ENCODE measurements at regions not wholly inside any gene's neighbourhood (a gene's known extent, or its start where the extent isn't known, plus 50 kb on each side); places are given as distances from the start of the nearest gene placed in this dataset.

DNA sequence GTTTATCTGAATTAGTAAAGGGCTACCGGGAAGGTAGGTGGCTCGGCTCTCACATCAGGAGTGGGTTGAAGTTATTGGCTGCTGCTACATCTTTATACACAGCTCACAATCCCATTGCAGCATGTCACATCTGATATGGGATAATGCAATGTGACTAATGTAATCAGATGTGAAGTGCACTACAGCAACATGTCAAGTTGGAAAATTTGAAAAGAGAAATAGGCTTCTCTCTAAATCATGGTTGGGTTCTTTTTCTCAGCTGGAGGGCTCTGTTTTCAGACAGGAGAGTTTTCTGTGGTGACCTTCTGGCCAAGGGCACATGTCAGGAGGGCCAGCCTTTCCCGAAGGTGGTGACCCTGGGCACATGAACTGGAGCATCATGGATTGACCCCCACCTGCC, 337.5 kb downstream of the HRH4 start:
- in situ Hi-C loops (cut with MboI; ENCODE audit: low pct_unique_long_range_greater_than_20kb, low sequenced_read_pairs, unreplicated experiment) = no loop called here
- no peak for DNase-seq (ENCODE audit: low spot score)
- TF ChIP-seq, protein P1, sequence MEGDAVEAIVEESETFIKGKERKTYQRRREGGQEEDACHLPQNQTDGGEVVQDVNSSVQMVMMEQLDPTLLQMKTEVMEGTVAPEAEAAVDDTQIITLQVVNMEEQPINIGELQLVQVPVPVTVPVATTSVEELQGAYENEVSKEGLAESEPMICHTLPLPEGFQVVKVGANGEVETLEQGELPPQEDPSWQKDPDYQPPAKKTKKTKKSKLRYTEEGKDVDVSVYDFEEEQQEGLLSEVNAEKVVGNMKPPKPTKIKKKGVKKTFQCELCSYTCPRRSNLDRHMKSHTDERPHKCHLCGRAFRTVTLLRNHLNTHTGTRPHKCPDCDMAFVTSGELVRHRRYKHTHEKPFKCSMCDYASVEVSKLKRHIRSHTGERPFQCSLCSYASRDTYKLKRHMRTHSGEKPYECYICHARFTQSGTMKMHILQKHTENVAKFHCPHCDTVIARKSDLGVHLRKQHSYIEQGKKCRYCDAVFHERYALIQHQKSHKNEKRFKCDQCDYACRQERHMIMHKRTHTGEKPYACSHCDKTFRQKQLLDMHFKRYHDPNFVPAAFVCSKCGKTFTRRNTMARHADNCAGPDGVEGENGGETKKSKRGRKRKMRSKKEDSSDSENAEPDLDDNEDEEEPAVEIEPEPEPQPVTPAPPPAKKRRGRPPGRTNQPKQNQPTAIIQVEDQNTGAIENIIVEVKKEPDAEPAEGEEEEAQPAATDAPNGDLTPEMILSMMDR (IDR thresholded peaks at IDR 0.05; ENCODE audit: extremely low read depth, insufficient read depth, missing control alignments) = no peak

DNA sequence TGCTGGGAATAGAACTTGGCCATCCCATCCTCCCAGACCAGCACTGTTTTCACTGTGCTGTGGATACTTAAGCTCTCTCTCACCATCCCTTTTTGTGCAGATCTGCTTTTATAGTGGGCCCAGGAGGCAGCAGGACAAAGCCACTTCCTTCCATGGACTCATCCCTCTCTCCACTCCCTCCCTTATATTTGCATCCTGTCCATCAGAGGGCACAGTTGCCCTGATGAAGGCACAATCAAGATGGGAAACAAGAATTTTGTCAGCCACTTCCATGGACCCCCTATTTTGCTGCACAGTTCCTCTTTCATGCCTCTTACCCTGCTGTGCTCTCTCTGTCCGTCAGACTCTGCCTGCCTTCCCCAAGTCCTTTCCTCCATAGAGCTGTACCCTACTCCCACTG, 338.7 kb downstream of the HRH4 start:
- in situ Hi-C loops (cut with MboI; ENCODE audit: low pct_unique_long_range_greater_than_20kb, low sequenced_read_pairs, unreplicated experiment) = no loop called here
- TF ChIP-seq, protein P1 (IDR thresholded peaks at IDR 0.05; ENCODE audit: extremely low read depth, insufficient read depth, missing control alignments) = no peak
- no peak for DNase-seq (ENCODE audit: low spot score)

DNA sequence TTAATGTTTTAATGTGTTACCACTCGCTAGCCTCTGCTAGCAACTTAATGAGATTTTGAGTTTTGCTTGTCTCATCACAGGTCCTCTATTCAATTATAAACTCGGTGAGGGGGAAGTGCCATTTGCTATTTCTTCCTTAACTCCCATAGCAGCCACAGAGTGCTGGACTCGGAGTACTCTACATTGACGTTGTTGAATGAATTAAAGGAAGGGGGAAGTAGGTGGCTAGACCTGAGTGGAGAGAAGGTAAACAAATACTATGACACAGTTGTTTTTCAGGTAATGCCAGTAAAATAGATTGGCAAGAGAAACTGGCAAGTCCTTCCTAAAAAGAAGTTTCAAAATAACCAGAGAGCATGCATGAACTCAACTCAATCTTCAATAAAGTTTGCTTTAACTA, 339.3 kb downstream of the HRH4 start:
- DNase-seq (ENCODE audit: low spot score) = no peak
- TF ChIP-seq, protein P1 (IDR thresholded peaks at IDR 0.05; ENCODE audit: extremely low read depth, insufficient read depth, missing control alignments) = no peak
- in situ Hi-C loops (cut with MboI; ENCODE audit: low pct_unique_long_range_greater_than_20kb, low sequenced_read_pairs, unreplicated experiment) = no loop called here

DNA sequence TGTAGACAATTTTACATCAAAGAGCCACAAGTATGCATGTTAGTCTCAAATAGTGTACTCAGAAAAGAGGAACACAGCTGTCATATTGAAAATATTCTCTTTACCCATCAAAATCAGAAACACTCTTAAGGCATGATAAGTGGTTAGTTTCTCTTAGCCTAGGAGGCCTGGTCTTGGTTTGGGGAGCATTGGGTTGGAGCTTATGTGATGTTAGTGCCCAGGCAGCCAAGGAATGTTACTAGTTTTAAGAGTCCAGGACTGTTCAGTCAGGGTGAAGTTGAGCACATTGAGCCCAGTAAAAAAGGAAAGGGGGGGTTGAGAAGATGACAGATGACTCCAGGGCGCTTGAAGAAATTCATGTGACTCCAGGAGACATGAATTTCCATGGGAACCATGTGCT, 340.6 kb downstream of the HRH4 start:
- in situ Hi-C loops (cut with MboI; ENCODE audit: low pct_unique_long_range_greater_than_20kb, low sequenced_read_pairs, unreplicated experiment) = no loop called here
- TF ChIP-seq, protein P1 (IDR thresholded peaks at IDR 0.05; ENCODE audit: extremely low read depth, insufficient read depth, missing control alignments) = no peak
- no peak for DNase-seq (ENCODE audit: low spot score)

DNA sequence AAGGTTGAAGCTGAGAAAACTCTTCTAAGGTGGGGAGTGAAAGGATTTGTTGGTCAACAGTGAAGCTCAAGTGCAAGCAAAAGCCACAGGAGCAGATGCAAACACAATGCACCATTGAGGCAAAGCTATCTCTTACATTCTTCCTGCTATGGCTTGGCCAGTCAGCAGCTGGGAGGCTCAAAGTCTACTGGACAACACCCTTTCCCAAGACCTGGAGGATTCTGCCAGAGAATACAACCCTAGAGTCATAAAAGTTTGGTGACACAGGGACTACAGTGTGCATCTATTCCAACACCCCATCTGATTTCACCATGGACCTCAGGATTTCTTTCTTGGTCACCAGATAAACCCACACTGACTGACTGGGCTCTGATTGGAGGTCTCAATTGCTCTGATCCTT, 342.0 kb downstream of the HRH4 start:
- TF ChIP-seq, protein P1 (IDR thresholded peaks at IDR 0.05; ENCODE audit: extremely low read depth, insufficient read depth, missing control alignments) = no peak
- no peak for DNase-seq (ENCODE audit: low spot score)
- in situ Hi-C loops (cut with MboI; ENCODE audit: low pct_unique_long_range_greater_than_20kb, low sequenced_read_pairs, unreplicated experiment) = no loop called here

DNA sequence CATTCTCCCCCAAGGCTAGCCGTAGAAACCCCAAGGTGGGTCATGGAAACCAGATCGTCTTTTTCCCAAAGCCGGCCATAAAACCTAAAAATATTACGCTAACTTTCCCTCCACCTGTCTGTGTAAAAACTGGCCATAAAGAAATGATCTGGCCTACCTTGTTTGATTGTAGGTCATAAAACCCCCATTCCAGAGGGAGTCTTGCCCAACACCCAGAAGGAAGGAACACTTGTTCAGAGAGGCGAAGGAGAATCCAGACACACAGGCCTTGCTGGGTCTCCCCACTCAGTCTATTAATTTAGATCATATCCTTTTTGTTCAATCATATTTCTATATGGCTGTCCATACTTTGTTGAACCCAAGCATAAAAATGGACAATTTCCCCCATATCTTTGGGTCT, 344.7 kb downstream of the HRH4 start:
- TF ChIP-seq, protein P1 (IDR thresholded peaks at IDR 0.05; ENCODE audit: extremely low read depth, insufficient read depth, missing control alignments) = no peak
- no peak for DNase-seq (ENCODE audit: low spot score)
- in situ Hi-C loops (cut with MboI; ENCODE audit: low pct_unique_long_range_greater_than_20kb, low sequenced_read_pairs, unreplicated experiment) = no loop called here
